ENCODE measurements at regions not wholly inside any gene's neighbourhood (a gene's known extent, or its start where the extent isn't known, plus 50 kb on each side); places are given as distances from the start of the nearest gene placed in this dataset.
A peak's percentile ranks its signal among the peaks of the same experiment; 100 is the strongest.
"Not testable (repeated sequence)": the region's sequence is repeated elsewhere in the genome, so short reads cannot be mapped to it uniquely, and the experiment has no call there.

DNA sequence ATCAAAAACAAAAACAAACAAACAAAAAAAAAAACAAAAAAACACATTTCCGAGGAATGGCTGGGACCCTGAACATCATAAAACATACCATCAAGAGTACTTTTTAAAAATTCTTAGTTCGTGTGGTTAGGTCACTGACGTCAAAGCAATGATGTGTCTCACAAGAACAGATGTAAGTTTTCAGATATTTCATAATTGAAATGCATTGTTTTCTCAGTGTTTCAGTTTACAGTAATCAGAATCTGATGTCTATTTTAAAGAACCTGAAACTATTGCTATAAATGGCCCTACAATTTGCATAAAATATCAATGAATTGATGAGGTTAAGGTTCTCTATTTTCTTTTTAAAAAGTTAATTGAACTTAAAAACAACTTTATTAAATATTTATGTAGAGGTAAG lies 103.7 kb upstream of the HGF start:
- ChIA-PET CTCF (no interaction called here), POLR2A (no interaction called here)

DNA sequence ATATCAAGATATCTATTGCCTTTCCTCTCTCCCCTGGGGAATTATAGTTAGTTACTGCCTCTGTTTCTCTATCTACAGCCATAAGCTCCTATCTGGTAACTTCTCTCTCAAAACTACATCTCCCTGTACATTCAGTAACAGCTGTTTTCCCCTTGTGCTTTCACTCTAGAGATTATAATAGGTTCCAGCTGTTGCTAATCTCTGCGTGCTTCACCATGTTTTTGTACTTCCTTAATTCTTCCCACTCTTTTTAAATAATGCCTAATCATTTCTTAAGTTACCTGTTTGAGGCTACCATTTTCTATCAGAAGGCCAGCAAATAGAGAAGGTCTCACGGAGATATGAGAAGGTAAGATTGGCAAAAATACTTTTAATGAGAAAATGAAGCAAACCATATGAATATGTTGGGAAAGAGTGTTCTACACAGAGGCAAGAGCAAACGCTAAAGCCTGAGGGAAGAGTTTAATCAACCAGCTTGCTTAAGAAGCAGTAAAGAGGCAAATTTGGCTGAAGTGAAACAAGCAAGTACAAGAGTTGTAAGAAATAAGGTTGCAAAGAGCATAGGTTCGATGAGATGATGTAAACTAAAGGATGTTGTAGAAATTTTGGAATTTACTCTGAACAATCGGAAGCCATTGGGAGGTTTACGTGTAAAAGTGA lies 101.9 kb upstream of the HGF start:
- ChIA-PET POLR2A (no interaction called here), CTCF (no interaction called here)
- Mint-ChIP-seq H3K4me3 (no peak overlapping the region), H3K27me3 (no peaks in the 10 kb centered on the region), H3K9me3 (peaks cover 0 to 14% (median 0%) of the 10 kb centered on the region in 11 donors), H3K27ac (no peak overlapping the region), H3K4me1 (no peaks in the 10 kb centered on the region), H3K36me3 (no peaks in the 10 kb centered on the region)
- Histone ChIP-seq H3K27ac (ENCODE audit: low read depth, low read length) (no peak overlapping the region), H3K4me1 (ENCODE audit: control insufficient read depth in 2 of 2, insufficient read depth in 2 of 2, low read length in 2 of 2) (no peaks in the 10 kb centered on the region), H3K36me3 (ENCODE audit: control insufficient read depth in 2 of 3, insufficient read depth in 3 of 3, low read length in 3 of 3) (no peaks in the 10 kb centered on the region), H3K9me3 (ENCODE audit: control insufficient read depth in 2 of 3, low read length in 3 of 3) (no peaks in the 10 kb centered on the region), H3K27me3 (ENCODE audit: control insufficient read depth in 2 of 2, insufficient read depth in 2 of 2, low read length in 2 of 2) (no peaks in the 10 kb centered on the region), H3K4me3 (ENCODE audit: low read length) (no peak overlapping the region)
- no peak for DNase-seq
- no peak for ATAC-seq
- intact Hi-C loops (cut with micrococcal nuclease) = no loop called here

More for the DNA sequence above, 103.7 kb upstream of the HGF start:
- Histone ChIP-seq H3K36me3 (ENCODE audit: control insufficient read depth in 2 of 3, insufficient read depth in 3 of 3, low read length in 3 of 3) (no peaks in the 10 kb centered on the region), H3K9me3 (ENCODE audit: control insufficient read depth in 2 of 3, low read length in 3 of 3) (no peaks in the 10 kb centered on the region), H3K4me1 (ENCODE audit: control insufficient read depth in 2 of 2, insufficient read depth in 2 of 2, low read length in 2 of 2) (no peaks in the 10 kb centered on the region), H3K27me3 (ENCODE audit: control insufficient read depth in 2 of 2, insufficient read depth in 2 of 2, low read length in 2 of 2) (no peaks in the 10 kb centered on the region), H3K4me3 (ENCODE audit: low read length) (no peak overlapping the region), H3K27ac (ENCODE audit: low read depth, low read length) (no peak overlapping the region)
- intact Hi-C loops (cut with micrococcal nuclease) = no loop called here
- Mint-ChIP-seq H3K4me1 (no peaks in the 10 kb centered on the region), H3K36me3 (no peaks in the 10 kb centered on the region), H3K27ac (no peak overlapping the region), H3K9me3 (peaks cover 0 to 14% (median 0%) of the 10 kb centered on the region in 11 donors), H3K27me3 (no peaks in the 10 kb centered on the region), H3K4me3 (no peak overlapping the region)
- no peak for DNase-seq
- ATAC-seq = no peak

DNA sequence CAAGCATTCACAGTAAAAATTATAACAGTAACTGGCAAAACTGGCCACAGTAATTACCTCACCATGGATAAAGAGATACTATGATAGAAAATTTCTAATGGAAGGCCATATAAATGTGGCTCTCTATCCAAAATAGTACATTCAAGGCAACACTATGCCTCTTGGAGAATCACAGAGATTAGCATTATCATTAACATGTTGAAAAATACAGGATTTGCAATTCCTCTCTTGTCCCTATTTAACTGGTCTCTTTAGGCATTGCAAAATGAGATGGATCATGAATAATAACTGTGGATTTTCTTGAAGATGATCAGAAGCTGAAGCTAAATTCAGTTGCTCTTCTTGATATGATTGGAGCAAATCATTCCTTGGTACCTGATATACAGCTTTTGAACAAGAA lies 100.8 kb upstream of the HGF start:
- ChIA-PET CTCF (no interaction called here), POLR2A (no interaction called here)
- Histone ChIP-seq H3K27ac (ENCODE audit: low read depth, low read length) (no peak overlapping the region), H3K9me3 (ENCODE audit: control insufficient read depth in 2 of 3, low read length in 3 of 3) (no peaks in the 10 kb centered on the region), H3K4me3 (ENCODE audit: low read length) (no peak overlapping the region), H3K27me3 (ENCODE audit: control insufficient read depth in 2 of 2, insufficient read depth in 2 of 2, low read length in 2 of 2) (no peaks in the 10 kb centered on the region), H3K4me1 (ENCODE audit: control insufficient read depth in 2 of 2, insufficient read depth in 2 of 2, low read length in 2 of 2) (no peaks in the 10 kb centered on the region), H3K36me3 (ENCODE audit: control insufficient read depth in 2 of 3, insufficient read depth in 3 of 3, low read length in 3 of 3) (no peaks in the 10 kb centered on the region)
- Mint-ChIP-seq H3K36me3 (no peaks in the 10 kb centered on the region), H3K4me3 (no peak overlapping the region), H3K27me3 (no peaks in the 10 kb centered on the region), H3K4me1 (no peaks in the 10 kb centered on the region), H3K27ac (no peak overlapping the region), H3K9me3 (peaks cover 0 to 19% (median 0%) of the 10 kb centered on the region in 11 donors)
- no peak for DNase-seq
- ATAC-seq = no peak
- intact Hi-C loops (cut with micrococcal nuclease) = no loop called here

DNA sequence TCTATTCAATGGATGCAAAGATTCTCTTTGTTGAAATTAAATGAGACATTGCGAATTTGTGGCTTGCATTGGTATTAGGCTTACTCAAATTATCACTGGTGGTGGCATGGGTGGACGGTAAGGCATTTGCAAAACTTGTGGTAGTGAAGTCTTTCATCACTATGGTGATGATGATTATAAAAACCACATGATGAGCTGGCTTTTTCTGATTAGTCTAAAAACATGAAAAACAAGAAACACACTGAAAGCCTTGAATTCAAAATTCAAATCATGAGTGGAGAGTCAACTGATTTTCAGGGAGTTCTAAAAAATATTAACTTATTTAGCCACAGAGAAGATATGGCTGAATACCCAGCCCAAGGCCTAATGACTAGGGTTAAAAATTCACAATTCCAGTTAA lies 99.8 kb upstream of the HGF start:
- Histone ChIP-seq H3K4me3 (ENCODE audit: low read length) (no peak overlapping the region), H3K27me3 (ENCODE audit: control insufficient read depth in 2 of 2, insufficient read depth in 2 of 2, low read length in 2 of 2) (no peaks in the 10 kb centered on the region), H3K36me3 (ENCODE audit: control insufficient read depth in 2 of 3, insufficient read depth in 3 of 3, low read length in 3 of 3) (no peaks in the 10 kb centered on the region), H3K27ac (ENCODE audit: low read depth, low read length) (no peak overlapping the region), H3K4me1 (ENCODE audit: control insufficient read depth in 2 of 2, insufficient read depth in 2 of 2, low read length in 2 of 2) (no peaks in the 10 kb centered on the region), H3K9me3 (ENCODE audit: control insufficient read depth in 2 of 3, low read length in 3 of 3) (no peaks in the 10 kb centered on the region)
- Mint-ChIP-seq H3K9me3 (peaks cover 0 to 13% (median 0%) of the 10 kb centered on the region in 11 donors), H3K27ac (no peak overlapping the region), H3K36me3 (no peaks in the 10 kb centered on the region), H3K4me1 (no peaks in the 10 kb centered on the region), H3K4me3 (no peak overlapping the region), H3K27me3 (no peaks in the 10 kb centered on the region)
- peak; percentile 57 for ATAC-seq
- no peak for DNase-seq
- POLR2A ChIA-PET = no interaction called here
- CTCF ChIA-PET = no interaction called here
- intact Hi-C loops (cut with micrococcal nuclease) = no loop called here

- Mint-ChIP-seq H3K4me3 (no peak overlapping the region), H3K27ac (no peak overlapping the region)
- intact Hi-C loops (cut with micrococcal nuclease) = no loop called here
These were observed 95.9 kb upstream of the HGF start for GRCh38 chr7:81865754-81866153.

DNA sequence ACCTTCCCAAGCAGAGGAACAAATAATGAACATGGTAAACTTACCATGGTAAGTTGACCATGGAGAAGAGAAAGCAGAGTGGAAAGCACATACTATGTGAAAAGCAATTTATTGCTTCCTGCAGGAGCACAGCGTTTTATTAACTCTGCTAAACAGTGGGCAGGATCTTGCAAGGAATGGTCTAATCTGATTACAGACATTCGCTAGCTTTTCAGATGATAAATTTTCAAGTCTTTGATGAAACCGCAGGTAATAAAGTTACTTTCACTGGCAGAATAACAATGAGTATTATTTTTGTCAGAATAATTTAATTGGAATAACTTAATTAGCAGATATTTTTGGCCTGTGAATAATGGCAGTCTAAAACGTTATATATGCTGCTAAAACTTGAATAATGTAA lies 89.6 kb upstream of the HGF start:
- H3K4me3 ChIP-seq (ENCODE audit: low read length) = no peak overlapping the region
- peaks cover 0 to 14% (median 3%) of the 10 kb centered on the region in 11 donors for H3K9me3 Mint-ChIP-seq
- H3K4me3 Mint-ChIP-seq = no peak overlapping the region
- H3K36me3 ChIP-seq (ENCODE audit: control insufficient read depth in 2 of 3, insufficient read depth in 3 of 3, low read length in 3 of 3) = no peaks in the 10 kb centered on the region
- H3K27me3 ChIP-seq (ENCODE audit: control insufficient read depth in 2 of 2, insufficient read depth in 2 of 2, low read length in 2 of 2) = no peaks in the 10 kb centered on the region
- H3K36me3 Mint-ChIP-seq = no peaks in the 10 kb centered on the region
- ATAC-seq = no peak
- no peak overlapping the region for H3K27ac Mint-ChIP-seq
- no peak overlapping the region for H3K27ac ChIP-seq (ENCODE audit: low read depth, low read length)
- intact Hi-C loops (cut with micrococcal nuclease) = no loop called here
- no peaks in the 10 kb centered on the region for H3K9me3 ChIP-seq (ENCODE audit: control insufficient read depth in 2 of 3, low read length in 3 of 3)
- no peaks in the 10 kb centered on the region for H3K27me3 Mint-ChIP-seq
- ChIA-PET POLR2A (no interaction called here), CTCF (no interaction called here)
- H3K4me1 Mint-ChIP-seq = no peaks in the 10 kb centered on the region
- DNase-seq = no peak
- H3K4me1 ChIP-seq (ENCODE audit: control insufficient read depth in 2 of 2, insufficient read depth in 2 of 2, low read length in 2 of 2) = no peaks in the 10 kb centered on the region

More at GRCh38 chr7:81865754-81866153, 95.9 kb upstream of the HGF start:
- no peaks in the 10 kb centered on the region for H3K4me1 Mint-ChIP-seq
- ChIA-PET CTCF (no interaction called here), POLR2A (no interaction called here)
- no peaks in the 10 kb centered on the region for H3K36me3 Mint-ChIP-seq
- DNase-seq = no peak
- H3K27me3 Mint-ChIP-seq = no peaks in the 10 kb centered on the region
- Histone ChIP-seq H3K27ac (ENCODE audit: low read depth, low read length) (no peak overlapping the region), H3K4me3 (ENCODE audit: low read length) (no peak overlapping the region), H3K9me3 (ENCODE audit: control insufficient read depth in 2 of 3, low read length in 3 of 3) (no peaks in the 10 kb centered on the region), H3K4me1 (ENCODE audit: control insufficient read depth in 2 of 2, insufficient read depth in 2 of 2, low read length in 2 of 2) (no peaks in the 10 kb centered on the region), H3K27me3 (ENCODE audit: control insufficient read depth in 2 of 2, insufficient read depth in 2 of 2, low read length in 2 of 2) (no peaks in the 10 kb centered on the region), H3K36me3 (ENCODE audit: control insufficient read depth in 2 of 3, insufficient read depth in 3 of 3, low read length in 3 of 3) (no peaks in the 10 kb centered on the region)
- ATAC-seq = no peak
- peaks cover 0 to 5% (median 0%) of the 10 kb centered on the region in 11 donors for H3K9me3 Mint-ChIP-seq

DNA sequence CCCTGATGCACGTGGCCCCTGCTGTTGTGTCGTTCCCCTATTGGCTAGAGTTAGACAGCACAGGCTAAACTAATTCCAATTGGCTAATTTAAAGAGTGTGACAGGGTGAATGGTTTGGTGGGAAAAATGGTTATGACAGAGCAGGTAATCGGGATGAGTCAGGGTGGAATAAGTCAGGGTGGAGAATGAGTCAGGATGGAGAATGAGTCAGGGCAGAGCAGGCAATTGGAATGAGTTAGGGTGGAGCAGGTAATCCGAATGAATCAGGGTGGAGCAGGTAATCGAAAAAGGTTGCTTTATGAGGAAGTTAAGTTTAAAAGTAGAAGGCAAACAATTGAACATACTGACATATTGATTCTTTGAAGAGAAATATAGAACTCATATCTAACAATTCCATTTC lies 89.0 kb upstream of the HGF start:
- CTCF ChIA-PET; H3K27me3 Mint-ChIP-seq; H3K4me1 ChIP-seq (ENCODE audit: control insufficient read depth in 2 of 2, insufficient read depth in 2 of 2, low read length in 2 of 2); H3K9me3 ChIP-seq (ENCODE audit: control insufficient read depth in 2 of 3, low read length in 3 of 3); intact Hi-C loops (cut with micrococcal nuclease); ATAC-seq; POLR2A ChIA-PET; H3K4me3 Mint-ChIP-seq; H3K4me1 Mint-ChIP-seq; H3K27me3 ChIP-seq (ENCODE audit: control insufficient read depth in 2 of 2, insufficient read depth in 2 of 2, low read length in 2 of 2); H3K27ac Mint-ChIP-seq; H3K27ac ChIP-seq (ENCODE audit: low read depth, low read length); H3K36me3 Mint-ChIP-seq; H3K4me3 ChIP-seq (ENCODE audit: low read length); H3K36me3 ChIP-seq (ENCODE audit: control insufficient read depth in 2 of 3, insufficient read depth in 3 of 3, low read length in 3 of 3); DNase-seq: not testable (repeated sequence)
- peaks cover 0 to 14% (median 3%) of the 10 kb centered on the region in 11 donors for H3K9me3 Mint-ChIP-seq
